Heart right ventricle (tissue), 16 donors: ENCODE measurements at regions not wholly inside any gene's neighbourhood (a gene's known extent, or its start where the extent isn't known, plus 50 kb on each side); places are given as distances from the start of the nearest gene placed in this dataset.

Experiments used
- ATAC-seq, 8 donors: fragments of 200-7000 bp; cut with Tn5 transposase; one replicate each; pipeline ENCODE4 v1.9.1; 2020; ENCODE audit warnings: mild to moderate bottlenecking in 8 of 8, moderate library complexity in 8 of 8, moderate number of reproducible peaks in 1 of 8
- DNase-seq, 2 donors: peaks; one replicate each; pipeline ENCODE4 v3.0.0-alpha.2; 2020
- H3K27ac ChIP-seq, 10 donors: fragments of 200-600 bp; sonication (generic) in 2 of 10; one replicate each; pipeline versions ENCODE4 v1.5.0 to v1.8.0; 2020 to 2022; ENCODE audit warnings: mild to moderate bottlenecking in 3 of 10
- H3K27me3 ChIP-seq, 7 donors: fragments of 200-600 bp; one replicate each; pipeline ENCODE4 v1.8.0; 2021 to 2022; ENCODE audit warnings: mild to moderate bottlenecking in 2 of 7
- H3K36me3 ChIP-seq, 9 donors: fragments of 200-600 bp; sonication (generic) in 1 of 9; one replicate each; pipeline versions ENCODE4 v1.5.0 to v1.8.0; 2020 to 2022; ENCODE audit warnings: mild to moderate bottlenecking in 2 of 9
- H3K4me1 ChIP-seq, 9 donors: fragments of 200-600 bp; sonication (generic) in 1 of 9; one replicate each; pipeline versions ENCODE4 v1.5.0 to v1.8.0; 2020 to 2022; ENCODE audit warnings: mild to moderate bottlenecking in 4 of 9
- H3K4me3 ChIP-seq, 10 donors: fragments of 200-600 bp; sonication (generic) in 2 of 10; one replicate each; pipeline versions ENCODE4 v1.5.0 to v1.8.0; 2020 to 2022; ENCODE audit warnings: mild to moderate bottlenecking in 7 of 10, moderate library complexity in 2 of 10
- H3K9me3 ChIP-seq, 11 donors: fragments of 200-600 bp in 10 of 11; sonication (generic) in 2 of 11; one replicate each; pipeline versions ENCODE4 v1.5.0 to v1.8.0; 2013 to 2022; ENCODE audit warnings: mild to moderate bottlenecking in 2 of 11, control low read depth in 1 of 11, moderate library complexity in 1 of 11
- WGBS, 2 donors: extraction: QIAGEN DNeasy Blood & Tissue Kit; methylation state at CpG; one replicate each; pipeline ENCODE4 v1.1.7; 2013; ENCODE audit warnings: inconsistent platforms in 1 of 2; 5-methylcytosine and 5-hydroxymethylcytosine counted together
- intact Hi-C, 10 donors: fragments of 100-400 bp; cut with DNase I; formaldehyde crosslinking; loops; one replicate each; pipeline versions ENCODE4 v1.11.1 to v1.14.2; 2022
- TF ChIP-seq, protein P1 (sequence below), 9 donors: fragments of 200-600 bp; sonication (generic) in 2 of 9; IDR thresholded peaks; one replicate each; pipeline versions ENCODE4 v1.5.0 to v1.8.0; 2021 to 2022; ENCODE audit warnings: antibody characterized with exemption in 9 of 9, mild to moderate bottlenecking in 5 of 9, moderate library complexity in 1 of 9
- donor health status: Arrhythmogenic right ventricular cardiomyopathy.
- donor health status: ischemic (EF 13 %, LVEDD 7.1; RV severe dilation, severe dysfunction).
- donor health status: healthy with polysubstance abuse.
- donor health status: DM: no; HTN: yes; CAD: no.
- donor health status: DM: no; HTN: no; CAD: no.
- donor health status: ischemic (EF 25% LVEDD 6.9; RV normal size, moderate dysfunction).
- donor health status: ischemic (EF 25% LVEDD 5.7; RV mildly dilated, moderate dysfunction).
- donor health status: healthy.
- donor health status: DM: yes; HTN: yes; CAD: no.
- donor health status: Ischemic cardiomyopathy.
- donor health status: ischemic (EF 35%, LVEDD 5.7; RV mildly dilated, moderate dysfunction).
- donor health status: nonischemic (EF 11% LVEDD 7.7; RV severe dilation, severe dysfunction).
- donor health status: DM: yes; HTN: yes; CAD: no.
- donor health status: PGD.
- donor health status: ischemic (EF 29% LVEDD 5.4; RV normal size, mild dysfunction).
- donor health status: nonischemic (EF 23%, LVEDD 6.1; RV moderate dilation, normal function).

- no peak for ATAC-seq
- TF ChIP-seq, protein P1, sequence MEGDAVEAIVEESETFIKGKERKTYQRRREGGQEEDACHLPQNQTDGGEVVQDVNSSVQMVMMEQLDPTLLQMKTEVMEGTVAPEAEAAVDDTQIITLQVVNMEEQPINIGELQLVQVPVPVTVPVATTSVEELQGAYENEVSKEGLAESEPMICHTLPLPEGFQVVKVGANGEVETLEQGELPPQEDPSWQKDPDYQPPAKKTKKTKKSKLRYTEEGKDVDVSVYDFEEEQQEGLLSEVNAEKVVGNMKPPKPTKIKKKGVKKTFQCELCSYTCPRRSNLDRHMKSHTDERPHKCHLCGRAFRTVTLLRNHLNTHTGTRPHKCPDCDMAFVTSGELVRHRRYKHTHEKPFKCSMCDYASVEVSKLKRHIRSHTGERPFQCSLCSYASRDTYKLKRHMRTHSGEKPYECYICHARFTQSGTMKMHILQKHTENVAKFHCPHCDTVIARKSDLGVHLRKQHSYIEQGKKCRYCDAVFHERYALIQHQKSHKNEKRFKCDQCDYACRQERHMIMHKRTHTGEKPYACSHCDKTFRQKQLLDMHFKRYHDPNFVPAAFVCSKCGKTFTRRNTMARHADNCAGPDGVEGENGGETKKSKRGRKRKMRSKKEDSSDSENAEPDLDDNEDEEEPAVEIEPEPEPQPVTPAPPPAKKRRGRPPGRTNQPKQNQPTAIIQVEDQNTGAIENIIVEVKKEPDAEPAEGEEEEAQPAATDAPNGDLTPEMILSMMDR (IDR thresholded peaks at IDR 0.05), result no peak
- Histone ChIP-seq H3K27ac (no peak overlapping the region), H3K36me3 (no peaks in the 10 kb centered on the region), H3K27me3 (no peaks in the 10 kb centered on the region), H3K4me1 (no peaks in the 10 kb centered on the region), H3K4me3 (no peak overlapping the region), H3K9me3 (peaks cover 0 to 9% (median 0%) of the 10 kb centered on the region in 11 donors)
- intact Hi-C loops, result no loop called here
- DNase-seq, result no peak
- 53 to 61% methylated on average over 2 of the region's 2 CpGs for WGBS, 2 donors
Measured at GRCh38 chr3:164208821-164209220, 869.5 kb downstream of the SI start.

GRCh38 chr3:164208048-164208447 is 870.2 kb downstream of the SI start:
- Histone ChIP-seq H3K4me3 (no peak overlapping the region), H3K27me3 (no peaks in the 10 kb centered on the region), H3K4me1 (no peaks in the 10 kb centered on the region), H3K36me3 (no peaks in the 10 kb centered on the region), H3K27ac (no peak overlapping the region), H3K9me3 (peaks cover 0 to 9% (median 0%) of the 10 kb centered on the region in 11 donors)
- DNase-seq, result no peak
- ATAC-seq, result no peak
- intact Hi-C loops, result no loop called here
- TF ChIP-seq, protein P1 (IDR thresholded peaks at IDR 0.05), result no peak
- WGBS, 2 donors, result 56 to 62% methylated on average over 2 of the region's 2 CpGs

GRCh38 chr3:164200053-164200823 is 878.1 kb downstream of the SI start:
- Histone ChIP-seq H3K9me3 (no peaks in the 10 kb centered on the region), H3K36me3 (no peaks in the 10 kb centered on the region), H3K27ac (no peak overlapping the region), H3K27me3 (no peaks in the 10 kb centered on the region), H3K4me3 (no peak overlapping the region), H3K4me1 (no peaks in the 10 kb centered on the region)
- intact Hi-C loops, result no loop called here
- DNase-seq (no peak), ATAC-seq (no peak)
- TF ChIP-seq, protein P1 (IDR thresholded peaks at IDR 0.05), result no peak
- WGBS, 2 donors, result 8 to 9% methylated on average over 1 of the region's 1 CpG

GRCh38 chr3:164196477-164196876 is 881.8 kb downstream of the SI start:
- Histone ChIP-seq H3K27ac (no peak overlapping the region), H3K36me3 (no peaks in the 10 kb centered on the region), H3K9me3 (peaks cover 0 to 4% (median 0%) of the 10 kb centered on the region in 11 donors), H3K4me1 (no peaks in the 10 kb centered on the region), H3K27me3 (no peaks in the 10 kb centered on the region), H3K4me3 (no peak overlapping the region)
- intact Hi-C loops, result no loop called here
- TF ChIP-seq, protein P1 (IDR thresholded peaks at IDR 0.05), result no peak
- ATAC-seq (no peak), DNase-seq (no peak)
- WGBS, 2 donors, result 92 to 96% methylated on average over 2 of the region's 2 CpGs
